CD14-positive monocyte (primary cell): ENCODE measurements at regions not wholly inside any gene's neighbourhood (a gene's known extent, or its start where the extent isn't known, plus 50 kb on each side); places are given as distances from the start of the nearest gene placed in this dataset.

Experiments used
- DNase-seq, 3 donors: peaks; one replicate each; pipeline ENCODE4 v3.0.0-alpha.2; 2011 to 2022
- H2AFZ ChIP-seq: 2 replicates; pipeline ENCODE4 v1.6.0; 2012; ENCODE audit warnings: mild to moderate bottlenecking, low read depth, low read length, inconsistent platforms; ENCODE audit not compliant: insufficient read depth, poor library complexity, severe bottlenecking
- H3K27ac ChIP-seq, 2 donors: 1 replicate in 1 of 2; 2 replicates in 1 of 2; pipeline ENCODE4 v1.5.1; 2012 to 2013; ENCODE audit warnings: low read length in 2 of 2, control low read depth in 1 of 2, inconsistent platforms in 1 of 2, low read depth in 1 of 2, mild to moderate bottlenecking in 1 of 2
- H3K27me3 ChIP-seq, 2 donors: one replicate each; pipeline versions ENCODE4 v1.6.0 to v1.6.1; 2011 to 2013; ENCODE audit warnings: low read length in 2 of 2; ENCODE audit not compliant: control insufficient read depth in 2 of 2, insufficient read depth in 2 of 2
- H3K36me3 ChIP-seq, 2 donors: replicated peaks in 1 of 2; 1 replicate in 1 of 2; 2 replicates in 1 of 2; pipeline versions ENCODE4 v1.5.1 to v1.6.1; 2012 to 2013; ENCODE audit warnings: low read length in 2 of 2, control low read depth in 1 of 2, inconsistent platforms in 1 of 2, mild to moderate bottlenecking in 1 of 2; ENCODE audit not compliant: insufficient read depth in 2 of 2, control insufficient read depth in 1 of 2
- H3K4me1 ChIP-seq, 2 donors: 1 replicate in 1 of 2; 2 replicates in 1 of 2; pipeline versions ENCODE4 v1.5.1 to v1.6.1; 2012 to 2013; ENCODE audit warnings: low read length in 2 of 2, control low read depth in 1 of 2, inconsistent platforms in 1 of 2, mild to moderate bottlenecking in 1 of 2, moderate library complexity in 1 of 2; ENCODE audit not compliant: insufficient read depth in 2 of 2, control insufficient read depth in 1 of 2
- H3K4me2 ChIP-seq: replicated peaks from 2 replicates; pipeline ENCODE3; 2012; ENCODE audit warnings: low read length, moderate library complexity, mild to moderate bottlenecking; ENCODE audit not compliant: poor library complexity, severe bottlenecking; ENCODE audit errors: extremely low read depth
- H3K4me3 ChIP-seq, 3 experiments: fragments of 200-600 bp in 1 of 3; sonication (generic) in 1 of 3; replicated peaks in 1 of 3; 1 replicate in 2 of 3; 2 replicates in 1 of 3; pipeline ENCODE4 v1.5.1; 2011 to 2013; ENCODE audit warnings: low read length in 3 of 3, mild to moderate bottlenecking in 3 of 3, control low read depth in 2 of 3, low read depth in 2 of 3, inconsistent platforms in 1 of 3, moderate library complexity in 1 of 3
- H3K79me2 ChIP-seq: 2 replicates; pipeline ENCODE4 v1.6.0; 2012; ENCODE audit warnings: mild to moderate bottlenecking, control low read depth, inconsistent platforms, low read length, moderate library complexity; ENCODE audit not compliant: insufficient read depth
- H3K9ac ChIP-seq: 2 replicates; pipeline ENCODE4 v1.6.0; 2017; ENCODE audit warnings: low read length, mild to moderate bottlenecking; ENCODE audit not compliant: insufficient read depth, poor library complexity, severe bottlenecking
- H3K9me3 ChIP-seq, 2 donors: replicated peaks in 1 of 2; 1 replicate in 1 of 2; 2 replicates in 1 of 2; pipeline versions ENCODE4 v1.5.1 to v1.6.1; 2012 to 2013; ENCODE audit warnings: low read length in 2 of 2, control low read depth in 1 of 2; ENCODE audit not compliant: control insufficient read depth in 1 of 2, insufficient read depth in 1 of 2
- H4K20me1 ChIP-seq: 2 replicates; pipeline ENCODE4 v1.6.0; 2012; ENCODE audit warnings: mild to moderate bottlenecking, low read length, control low read depth, moderate library complexity; ENCODE audit not compliant: insufficient read depth
- H3K27ac Mint-ChIP-seq, 7 donors: one replicate each; pipeline ENCODE4 v1.8.0; 2020; ENCODE audit warnings: mild to moderate bottlenecking in 7 of 7, mixed read lengths in 7 of 7, moderate library complexity in 6 of 7, inconsistent platforms in 2 of 7
- H3K27me3 Mint-ChIP-seq, 3 donors: one replicate each; pipeline ENCODE4 v1.8.0; 2021 to 2022; ENCODE audit warnings: low read depth in 3 of 3, mild to moderate bottlenecking in 3 of 3, mixed read lengths in 3 of 3, moderate library complexity in 3 of 3, inconsistent platforms in 1 of 3
- H3K36me3 Mint-ChIP-seq, 2 donors: one replicate each; pipeline ENCODE4 v1.8.0; 2020; ENCODE audit warnings: mixed read lengths in 2 of 2, inconsistent platforms in 1 of 2, mild to moderate bottlenecking in 1 of 2
- H3K4me1 Mint-ChIP-seq: one replicate; pipeline ENCODE4 v1.8.0; 2020; ENCODE audit warnings: mild to moderate bottlenecking, mixed read lengths
- H3K4me3 Mint-ChIP-seq, 2 donors: one replicate each; pipeline ENCODE4 v1.8.0; 2020; ENCODE audit warnings: mild to moderate bottlenecking in 2 of 2, mixed read lengths in 2 of 2, moderate library complexity in 1 of 2
- H3K9me3 Mint-ChIP-seq, 7 donors: one replicate each; pipeline ENCODE4 v1.8.0; 2020 to 2022; ENCODE audit warnings: mixed read lengths in 7 of 7, mild to moderate bottlenecking in 6 of 7, moderate library complexity in 6 of 7, inconsistent platforms in 2 of 7
- WGBS: methylation state at CpG from one replicate; pipeline ENCODE4 v1.1.5; 2013; ENCODE audit warnings: missing lambda C conversion rate; ENCODE audit not compliant: insufficient coverage; 5-methylcytosine and 5-hydroxymethylcytosine counted together
- intact Hi-C, 2 donors: fragments of 100-400 bp; cut with micrococcal nuclease; formaldehyde crosslinking; loops; one replicate each; pipeline versions ENCODE4 v1.15.0 to v1.15.1; 2023
- TF ChIP-seq, protein P1 (sequence below): fragments of 200-600 bp; IDR thresholded peaks from one replicate; pipeline ENCODE4 v1.8.0; 2022; ENCODE audit warnings: antibody characterized with exemption, mild to moderate bottlenecking

DNA sequence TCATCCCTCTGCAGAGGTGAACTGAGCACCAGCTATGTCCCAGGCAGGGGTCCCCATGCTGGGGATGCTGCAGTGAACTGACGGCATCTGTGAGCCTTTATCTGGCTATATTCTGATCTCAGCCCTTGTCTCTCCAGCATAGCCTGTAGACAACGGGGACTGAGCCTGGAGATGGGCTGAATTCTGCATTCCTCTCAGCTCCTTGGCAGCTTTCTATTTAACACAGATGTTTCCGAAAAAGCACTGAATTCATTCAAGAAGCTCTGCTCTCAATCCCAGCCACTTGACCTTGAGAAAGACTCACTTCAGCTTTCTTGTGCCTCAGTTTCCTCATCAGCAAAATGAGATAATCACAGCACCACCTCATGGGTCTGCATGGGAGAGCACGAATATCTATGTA lies 204.4 kb upstream of the PMEPA1 start:
- Histone ChIP-seq H3K36me3 (no peaks in the 10 kb centered on the region), H3K27me3 (no peaks in the 10 kb centered on the region), H3K4me2 (no peak overlapping the region), H2AFZ (no peak overlapping the region), H3K79me2 (no peaks in the 10 kb centered on the region), H3K4me3 (no peak overlapping the region), H3K4me1 (no peaks in the 10 kb centered on the region), H3K9ac (no peak overlapping the region), H3K27ac (no peak overlapping the region), H4K20me1 (no peaks in the 10 kb centered on the region), H3K9me3 (no peaks in the 10 kb centered on the region)
- no peaks in the 10 kb centered on the region for H3K36me3 Mint-ChIP-seq
- H3K27ac Mint-ChIP-seq: no peak overlapping the region
- H3K4me3 Mint-ChIP-seq: no peak overlapping the region
- 71% methylated on average over 4 of the region's 4 CpGs for WGBS
- H3K9me3 Mint-ChIP-seq: peaks cover 0 to 2% (median 0%) of the 10 kb centered on the region in 7 donors
- H3K4me1 Mint-ChIP-seq: peaks cover 3% of the 10 kb centered on the region
- peaks cover 0 to 3% (median 2%) of the 10 kb centered on the region in 3 donors for H3K27me3 Mint-ChIP-seq
- no peak for DNase-seq
- TF ChIP-seq, protein P1, sequence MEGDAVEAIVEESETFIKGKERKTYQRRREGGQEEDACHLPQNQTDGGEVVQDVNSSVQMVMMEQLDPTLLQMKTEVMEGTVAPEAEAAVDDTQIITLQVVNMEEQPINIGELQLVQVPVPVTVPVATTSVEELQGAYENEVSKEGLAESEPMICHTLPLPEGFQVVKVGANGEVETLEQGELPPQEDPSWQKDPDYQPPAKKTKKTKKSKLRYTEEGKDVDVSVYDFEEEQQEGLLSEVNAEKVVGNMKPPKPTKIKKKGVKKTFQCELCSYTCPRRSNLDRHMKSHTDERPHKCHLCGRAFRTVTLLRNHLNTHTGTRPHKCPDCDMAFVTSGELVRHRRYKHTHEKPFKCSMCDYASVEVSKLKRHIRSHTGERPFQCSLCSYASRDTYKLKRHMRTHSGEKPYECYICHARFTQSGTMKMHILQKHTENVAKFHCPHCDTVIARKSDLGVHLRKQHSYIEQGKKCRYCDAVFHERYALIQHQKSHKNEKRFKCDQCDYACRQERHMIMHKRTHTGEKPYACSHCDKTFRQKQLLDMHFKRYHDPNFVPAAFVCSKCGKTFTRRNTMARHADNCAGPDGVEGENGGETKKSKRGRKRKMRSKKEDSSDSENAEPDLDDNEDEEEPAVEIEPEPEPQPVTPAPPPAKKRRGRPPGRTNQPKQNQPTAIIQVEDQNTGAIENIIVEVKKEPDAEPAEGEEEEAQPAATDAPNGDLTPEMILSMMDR: no peak
- intact Hi-C loops: no loop called here

DNA sequence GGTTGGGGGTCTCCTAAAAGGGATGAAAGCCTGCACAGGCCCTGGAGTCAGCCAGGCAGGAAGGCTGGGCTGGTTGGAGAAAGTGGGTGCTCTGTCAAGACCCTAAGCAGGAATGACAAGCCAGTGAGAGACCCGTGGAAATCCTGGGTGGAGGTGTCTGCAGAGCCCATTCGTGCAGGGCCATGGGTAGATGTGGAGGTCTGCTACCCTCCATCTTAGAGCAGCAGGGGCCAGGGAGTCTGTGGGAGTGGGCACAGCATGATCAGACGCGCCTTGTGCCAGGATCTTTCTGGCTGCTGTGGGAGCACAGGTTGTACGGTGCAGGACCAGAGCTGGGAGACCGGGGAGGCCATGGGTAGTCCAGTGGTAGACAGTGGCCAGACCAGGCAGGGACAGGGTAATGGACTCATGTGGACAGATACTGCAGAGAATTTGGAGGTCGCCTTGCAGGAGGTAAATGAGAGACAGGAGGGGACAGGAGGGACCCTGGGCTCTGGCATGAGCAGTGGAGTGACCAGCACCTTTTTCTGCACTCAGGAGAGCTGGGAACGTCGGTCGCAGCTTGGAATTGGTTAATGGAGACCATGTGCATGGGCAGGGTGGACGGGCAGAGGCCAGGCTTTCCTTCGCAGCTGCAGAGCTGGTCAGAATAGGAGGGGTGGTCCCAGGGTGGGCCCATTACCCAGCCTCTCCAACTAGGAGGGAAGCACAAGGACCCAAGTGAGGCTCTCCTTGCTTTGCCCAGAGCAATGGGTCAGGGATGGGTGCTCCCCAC lies 203.5 kb upstream of the PMEPA1 start:
- 89% methylated on average over 9 of the region's 12 CpGs for WGBS
- no peak overlapping the region for H2AFZ ChIP-seq
- no peaks in the 10 kb centered on the region for H3K36me3 ChIP-seq
- H3K79me2 ChIP-seq: no peaks in the 10 kb centered on the region
- H4K20me1 ChIP-seq: no peaks in the 10 kb centered on the region
- DNase-seq: no peak
- H3K9me3 ChIP-seq: no peaks in the 10 kb centered on the region
- H3K27ac ChIP-seq: no peak overlapping the region
- no peak overlapping the region for H3K4me3 ChIP-seq
- Mint-ChIP-seq H3K36me3 (no peaks in the 10 kb centered on the region), H3K4me3 (no peak overlapping the region), H3K4me1 (peaks cover 3% of the 10 kb centered on the region), H3K27me3 (peaks cover under 1 to 4% (median 2%) of the 10 kb centered on the region in 3 donors), H3K9me3 (peaks cover 0 to 2% (median 0%) of the 10 kb centered on the region in 7 donors), H3K27ac (no peak overlapping the region)
- no peak overlapping the region for H3K9ac ChIP-seq
- H3K4me2 ChIP-seq: no peak overlapping the region
- TF ChIP-seq, protein P1: no peak
- H3K4me1 ChIP-seq: no peaks in the 10 kb centered on the region
- no peaks in the 10 kb centered on the region for H3K27me3 ChIP-seq
- intact Hi-C loops: no loop called here
